Stimulated activated CD8-positive, alpha-beta memory T cell treated with anti-CD3 and anti-CD28 coated beads, Interleukin-7, amount 100 ng/mL, for 48 hours (primary cell): ENCODE measurements at regions not wholly inside any gene's neighbourhood (a gene's known extent, or its start where the extent isn't known, plus 50 kb on each side); places are given as distances from the start of the nearest gene placed in this dataset.
"Not testable (repeated sequence)": the region's sequence is repeated elsewhere in the genome, so short reads cannot be mapped to it uniquely, and the experiment has no call there.

ENCODE experiments used
- DNase-seq, 2 donors: peaks; one replicate each; pipeline ENCODE4 v3.0.0-alpha.2; 2020; ENCODE audit warnings: low read depth in 1 of 2; ENCODE audit errors: extremely low read depth in 1 of 2

DNA sequence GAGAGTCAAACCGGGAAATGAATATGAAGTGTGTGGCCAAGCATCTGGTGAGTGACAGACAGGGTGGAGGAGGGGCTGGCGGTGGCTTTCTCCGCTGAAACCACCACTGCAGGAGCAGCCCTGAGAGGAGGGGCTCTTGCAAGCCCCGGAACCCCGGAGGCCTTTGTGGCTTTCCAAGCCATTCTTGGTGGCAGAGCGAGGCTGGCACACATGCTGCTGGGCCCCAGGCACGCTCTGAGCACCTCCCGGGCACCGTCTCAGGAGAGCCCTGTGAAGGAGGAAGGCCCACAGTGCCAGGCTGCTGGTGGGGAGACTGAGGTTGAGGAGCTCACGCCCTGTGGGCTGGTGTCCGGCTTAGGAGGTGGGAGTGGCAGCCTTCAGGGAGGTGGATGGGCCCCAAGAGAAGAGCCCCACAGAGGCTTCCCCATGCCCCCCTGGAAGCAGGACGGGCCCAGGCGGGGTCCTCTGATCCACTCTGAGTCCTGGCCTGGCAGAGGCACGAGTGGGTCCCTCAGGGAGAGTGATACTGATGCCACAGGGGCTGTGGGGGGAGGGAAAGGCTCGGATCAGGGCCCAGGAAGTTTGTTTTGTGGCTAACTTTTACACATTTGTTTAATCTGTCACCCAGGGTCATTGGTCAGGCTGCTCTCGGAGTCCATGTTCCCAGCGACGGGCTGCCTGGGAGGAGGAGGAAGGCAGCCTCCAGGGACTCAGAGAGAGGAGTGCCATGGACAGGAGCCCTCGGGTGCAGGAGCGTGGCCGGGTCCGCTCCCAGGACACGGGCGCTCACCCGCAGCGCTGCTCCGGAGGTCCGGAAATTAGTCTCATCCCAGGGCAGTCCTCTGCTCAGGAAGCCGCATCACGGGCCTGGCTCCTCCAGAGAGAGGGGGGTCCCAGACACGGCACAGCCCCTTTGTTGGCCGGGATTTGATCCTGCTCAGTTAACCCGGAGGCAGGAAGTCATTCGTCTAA, 170.7 kb downstream of the ERMARD start:
- peak; percentile 39 to 63 for DNase-seq

- no peak for DNase-seq
These were observed 169.8 kb downstream of the ERMARD start for GRCh38 chr6:169921217-169921616.

DNA sequence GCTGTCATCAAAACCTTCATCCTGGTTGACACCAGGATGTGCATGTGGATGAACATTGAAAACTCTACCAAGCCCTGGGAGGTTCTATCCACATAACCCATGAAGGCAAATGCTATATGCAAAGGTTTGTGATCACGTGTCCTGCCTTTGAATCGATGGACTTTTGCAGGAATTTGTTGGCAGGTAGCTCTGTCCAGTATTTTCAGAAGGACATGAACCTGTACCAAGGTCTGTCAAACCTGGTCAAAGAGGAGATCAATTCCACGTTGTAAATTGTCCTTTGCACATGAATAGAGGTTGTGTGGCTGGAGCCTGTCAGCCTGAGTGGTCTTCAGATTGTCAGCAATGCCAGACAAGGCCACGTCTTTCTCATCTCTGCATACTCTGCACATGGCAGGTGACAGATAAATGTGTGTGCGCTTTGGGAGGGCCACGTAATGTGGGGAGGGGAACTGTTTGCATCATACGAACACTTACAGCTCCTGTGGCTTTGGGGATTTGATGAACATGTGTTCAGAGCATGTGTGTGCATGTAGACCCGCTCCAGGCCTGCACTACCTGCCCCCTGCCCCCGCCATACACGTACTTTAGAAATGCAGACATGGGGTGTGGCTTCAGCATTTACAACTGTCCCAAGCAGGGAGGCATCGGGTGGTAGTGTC, 169.1 kb downstream of the ERMARD start:
- no peak for DNase-seq

DNA sequence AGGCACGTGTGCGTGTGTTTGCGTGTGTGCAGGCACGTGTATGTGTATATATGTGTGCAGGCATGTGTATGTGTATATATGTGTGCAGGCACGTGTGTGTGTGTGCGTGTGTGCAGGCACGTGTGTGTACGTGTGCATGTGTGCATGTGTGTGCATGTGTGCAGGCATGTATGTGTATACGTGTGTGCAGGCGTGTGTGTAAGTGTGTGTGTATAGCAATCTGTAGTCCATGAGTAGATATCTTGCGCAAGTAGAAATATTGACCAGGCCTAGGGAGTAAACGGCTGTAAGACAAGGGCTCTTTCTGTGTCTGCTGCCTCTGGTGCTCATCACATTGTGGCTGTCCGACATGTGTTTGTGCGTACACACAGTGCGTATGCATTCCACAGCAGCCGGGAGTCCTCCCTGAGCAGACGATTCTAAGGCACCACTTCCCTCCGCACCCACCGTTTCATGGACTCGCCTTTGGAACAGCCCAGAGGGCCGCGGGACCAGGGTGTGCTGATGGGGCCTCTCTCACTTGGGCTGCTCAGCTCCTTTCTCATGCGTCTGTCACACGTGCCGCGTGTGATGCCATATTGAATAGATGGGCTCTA, 167.6 kb downstream of the ERMARD start:
- no peak for DNase-seq

GRCh38 chr6:169918239-169918953, 167.0 kb downstream of the ERMARD start:
- DNase-seq = no peak

DNA sequence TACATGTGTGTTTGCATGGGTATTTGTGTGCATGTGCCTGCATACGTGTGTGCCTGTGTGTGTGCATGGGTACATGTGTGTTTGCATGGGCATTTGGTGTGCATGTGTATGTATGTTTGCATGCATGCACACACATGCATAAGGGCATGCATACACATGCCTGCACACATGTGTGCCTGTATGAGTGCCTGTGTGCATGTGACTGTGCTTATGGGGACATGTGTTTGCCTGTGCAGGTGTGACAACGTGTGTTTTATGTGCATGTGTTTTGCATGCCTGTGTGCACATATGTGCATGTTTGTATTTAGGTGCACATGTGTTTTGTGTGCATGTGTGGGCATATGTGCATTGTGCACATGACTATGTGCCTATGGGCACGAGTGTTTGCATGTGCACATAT, 165.7 kb downstream of the ERMARD start:
- DNase-seq = no peak

- DNase-seq = no peak
These were observed 164.5 kb downstream of the ERMARD start for GRCh38 chr6:169915769-169916550.

GRCh38 chr6:169913745-169914144, 162.3 kb downstream of the ERMARD start:
- DNase-seq = not testable (repeated sequence)

DNA sequence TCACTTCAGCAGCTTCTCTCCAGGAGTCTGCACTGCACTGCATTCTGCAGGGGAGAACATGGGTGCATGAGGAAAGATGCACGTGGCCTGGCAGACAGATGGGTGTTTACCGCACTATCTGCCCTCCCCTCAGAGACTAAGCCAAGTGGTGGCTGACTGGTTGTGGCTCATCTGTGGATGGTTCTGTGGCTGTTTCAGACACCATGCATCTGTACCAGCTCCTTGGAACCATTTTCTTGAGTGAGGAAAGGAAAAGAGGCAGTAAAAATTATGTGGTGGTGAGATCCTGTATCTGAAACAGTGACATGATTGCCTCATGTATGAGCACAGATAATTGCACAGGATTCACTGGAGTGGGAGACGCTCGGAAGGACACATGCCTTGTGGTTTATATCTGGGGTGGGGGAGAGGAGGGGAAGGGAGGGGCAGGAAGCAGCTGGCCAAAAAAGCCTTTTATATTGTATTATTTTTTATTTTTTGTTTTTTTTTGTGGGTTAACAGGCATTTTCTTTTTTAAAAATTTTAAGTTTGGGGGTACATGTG, 161.7 kb downstream of the ERMARD start:
- no peak for DNase-seq

DNA sequence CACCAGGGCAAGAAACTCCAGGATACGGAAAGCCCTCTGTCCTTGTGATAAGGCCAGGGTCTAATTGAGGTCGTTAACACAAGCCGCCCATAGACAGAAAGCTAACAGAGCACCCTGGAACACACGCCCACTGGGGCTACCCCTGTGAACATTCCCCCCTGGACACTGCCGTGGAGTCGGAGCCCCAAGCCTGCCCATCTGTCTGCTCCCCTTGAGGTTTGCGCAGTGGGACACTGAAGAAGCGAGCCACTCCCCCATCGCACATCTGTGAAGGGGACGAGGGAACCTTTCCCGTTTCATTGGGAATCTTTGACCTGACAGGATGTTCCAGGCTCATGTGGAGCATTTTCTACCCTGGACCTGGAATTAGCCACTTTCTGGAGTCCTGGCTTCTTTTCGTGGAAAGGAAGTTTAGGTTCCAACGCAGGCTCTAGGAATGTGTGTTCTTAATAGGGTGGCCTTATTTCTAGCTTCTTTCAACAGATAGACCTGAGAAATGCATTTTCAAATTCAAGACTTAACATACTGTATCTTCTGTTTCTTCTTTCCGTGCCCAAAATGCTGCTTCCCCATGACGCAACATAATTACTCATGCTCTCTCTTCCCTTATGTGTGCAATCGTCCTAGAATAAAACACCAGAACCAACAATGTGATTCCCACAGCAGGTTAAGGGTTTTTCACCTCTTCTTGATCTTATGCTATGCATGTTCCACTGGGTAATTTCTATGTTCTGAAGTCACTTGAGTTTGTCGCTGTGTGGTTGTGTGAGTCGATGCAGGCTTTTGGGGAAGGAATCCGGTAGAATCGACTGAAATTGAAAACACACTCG, 161.1 kb downstream of the ERMARD start:
- no peak for DNase-seq

- DNase-seq = no peak
These were observed 160.1 kb downstream of the ERMARD start for GRCh38 chr6:169911264-169912263.

DNA sequence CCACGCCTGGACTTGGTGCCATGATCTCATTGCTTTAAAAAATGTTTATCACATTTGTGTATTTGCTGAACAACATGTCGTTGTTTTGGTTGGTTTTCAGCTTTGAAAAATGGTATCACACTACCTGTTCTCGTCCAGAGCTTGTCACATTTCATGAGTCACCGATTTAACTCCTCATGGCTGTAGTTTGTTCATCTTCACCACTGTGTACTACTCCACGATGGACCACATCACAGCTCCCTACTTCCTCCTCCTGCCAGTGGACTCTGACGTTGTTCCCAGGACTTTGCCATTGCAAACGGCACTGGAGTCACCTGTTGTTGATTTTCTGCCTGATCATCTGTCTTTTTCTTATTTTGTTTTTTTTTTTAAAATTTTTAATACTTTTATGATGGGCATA, 157.7 kb downstream of the ERMARD start:
- no peak for DNase-seq

DNA sequence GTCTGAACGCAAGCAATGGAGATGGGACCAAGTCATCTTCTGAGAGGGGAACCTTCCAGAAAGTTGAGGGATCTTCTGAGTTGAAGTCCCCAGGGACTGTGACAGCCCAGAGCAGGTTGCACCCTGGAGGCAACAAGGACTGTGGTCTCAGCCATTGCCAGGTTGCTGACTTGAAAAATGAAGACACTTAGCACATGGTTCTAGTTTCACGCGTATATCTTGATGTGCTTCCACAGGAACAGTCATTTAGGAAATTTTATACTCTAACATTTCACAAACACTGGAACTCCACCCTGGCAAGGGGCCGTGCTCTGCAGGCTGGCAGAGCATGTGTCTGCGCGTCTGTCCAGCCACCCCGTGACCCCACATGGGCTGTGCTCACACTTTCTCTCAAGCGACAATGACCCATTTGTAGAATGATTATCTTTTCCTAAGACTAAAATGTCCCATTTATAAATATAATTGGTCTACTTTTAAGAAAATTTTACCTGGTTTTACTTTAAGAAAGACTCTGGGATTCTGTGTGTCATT, 157.0 kb downstream of the ERMARD start:
- no peak for DNase-seq

- no peak for DNase-seq
These were observed 156.1 kb downstream of the ERMARD start for GRCh38 chr6:169907419-169908115.

DNA sequence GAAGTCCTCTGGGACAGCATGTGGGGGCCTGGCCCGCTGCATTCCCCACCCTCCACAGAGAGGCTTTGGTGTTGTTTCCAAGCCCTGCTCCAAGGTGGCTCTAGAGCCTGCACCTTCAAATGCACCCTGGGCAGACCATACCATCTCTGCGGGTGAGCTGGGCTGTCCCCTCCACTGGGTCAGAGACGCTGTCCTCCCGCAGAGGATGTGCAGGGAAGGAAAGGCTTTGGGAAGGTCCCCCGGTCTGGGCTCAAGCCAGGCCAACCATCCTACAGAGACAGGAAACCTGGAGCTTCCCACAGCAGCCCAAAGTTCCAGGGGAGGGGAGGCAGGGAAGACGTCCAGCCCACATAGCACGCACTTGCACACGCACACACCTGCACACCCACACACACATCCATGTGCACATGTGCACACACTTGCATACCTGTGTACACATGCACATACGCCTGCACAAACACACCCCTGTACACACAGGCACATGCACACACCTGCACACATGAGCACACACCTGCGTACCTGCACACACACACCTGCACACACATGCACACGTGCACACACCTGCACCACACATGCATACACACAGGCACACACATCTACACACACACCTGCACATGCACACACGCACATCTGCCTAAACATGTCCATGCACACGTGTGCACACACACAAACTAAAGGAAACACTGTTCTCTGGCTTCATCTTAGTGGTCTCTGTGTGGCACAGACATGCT, 155.4 kb downstream of the ERMARD start:
- no peak for DNase-seq

DNA sequence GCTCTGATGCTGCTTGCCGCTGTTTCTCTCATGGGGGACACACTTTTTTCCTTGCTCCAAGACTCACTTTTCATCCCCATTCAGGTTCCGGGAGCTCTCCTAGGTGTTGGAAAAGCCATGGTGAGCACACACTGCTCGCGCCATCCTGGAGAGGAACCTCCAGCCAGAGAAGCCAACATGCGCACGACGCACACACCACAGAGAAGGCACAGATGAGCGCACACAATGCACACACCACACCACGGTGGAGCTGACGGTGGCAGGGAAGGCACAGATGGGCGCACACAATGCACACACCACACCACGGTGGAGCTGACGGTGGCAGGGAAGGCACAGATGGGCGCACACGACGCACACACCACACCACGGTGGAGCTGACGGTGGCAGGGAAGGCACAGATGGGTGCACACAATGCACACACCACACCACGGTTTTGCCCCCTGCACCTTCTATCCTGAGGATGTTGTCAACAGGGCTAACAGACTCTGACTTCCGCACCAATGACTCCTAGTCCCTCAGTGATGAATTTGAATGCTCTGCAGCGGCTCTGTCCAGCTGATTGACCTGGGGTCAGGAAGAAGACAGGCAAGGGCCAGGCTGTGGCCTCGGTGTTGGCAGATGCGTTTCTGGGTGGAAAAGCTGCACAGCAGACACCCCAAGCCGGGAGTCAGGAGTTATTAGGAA, 154.7 kb downstream of the ERMARD start:
- no peak for DNase-seq
